ENCODE measurements at regions not wholly inside any gene's neighbourhood (a gene's known extent, or its start where the extent isn't known, plus 50 kb on each side); places are given as distances from the start of the nearest gene placed in this dataset.

- TF ChIP-seq CTCF (IDR thresholded peaks at IDR 0.05): no peak
- H3K27ac ChIP-seq: no peak overlapping the region
- no peak overlapping the region for H3K4me3 ChIP-seq
- DNase-seq (ENCODE audit: low spot score): no peak
Observed at GRCh38 chr2:67725731-67726130, 328.6 kb downstream of the ETAA1 start.

- Histone ChIP-seq H3K4me3 (no peak overlapping the region), H3K27ac (no peak overlapping the region)
- no peak for DNase-seq (ENCODE audit: low spot score)
- TF ChIP-seq CTCF (IDR thresholded peaks at IDR 0.05): no peak
Observed at GRCh38 chr2:67726416-67726815, 329.3 kb downstream of the ETAA1 start.

GRCh38 chr2:67727131-67727530 is 330.0 kb downstream of the ETAA1 start:
- no peak for TF ChIP-seq CTCF (IDR thresholded peaks at IDR 0.05)

GRCh38 chr2:67727623-67728022 is 330.5 kb downstream of the ETAA1 start:
- DNase-seq (ENCODE audit: low spot score): no peak
- Histone ChIP-seq H3K4me3 (no peak overlapping the region), H3K27ac (no peak overlapping the region)
- TF ChIP-seq CTCF (IDR thresholded peaks at IDR 0.05): no peak

More at GRCh38 chr2:67727131-67727530, 330.0 kb downstream of the ETAA1 start:
- no peak for DNase-seq (ENCODE audit: low spot score)
- Histone ChIP-seq H3K4me3 (no peak overlapping the region), H3K27ac (no peak overlapping the region)

- no peak for TF ChIP-seq CTCF (IDR thresholded peaks at IDR 0.05)
- no peak overlapping the region for H3K4me3 ChIP-seq
- H3K27ac ChIP-seq: no peak overlapping the region
- DNase-seq (ENCODE audit: low spot score): no peak
Observed at GRCh38 chr2:67729474-67729873, 332.3 kb downstream of the ETAA1 start.

- Histone ChIP-seq H3K27ac (no peak overlapping the region), H3K4me3 (no peak overlapping the region)
- no peak for DNase-seq (ENCODE audit: low spot score)
- TF ChIP-seq CTCF (IDR thresholded peaks at IDR 0.05): no peak
Observed at GRCh38 chr2:67733517-67733916, 329.3 kb downstream of the C1D start.

GRCh38 chr2:67752199-67752598 is 310.6 kb downstream of the C1D start:
- no peak for DNase-seq (ENCODE audit: low spot score)
- Histone ChIP-seq H3K27ac (no peak overlapping the region), H3K4me3 (no peak overlapping the region)
- no peak for TF ChIP-seq CTCF (IDR thresholded peaks at IDR 0.05)

Measured in coronary artery (tissue), 2 donors.